ENCODE measurements at regions not wholly inside any gene's neighbourhood (a gene's known extent, or its start where the extent isn't known, plus 50 kb on each side); places are given as distances from the start of the nearest gene placed in this dataset.

DNA sequence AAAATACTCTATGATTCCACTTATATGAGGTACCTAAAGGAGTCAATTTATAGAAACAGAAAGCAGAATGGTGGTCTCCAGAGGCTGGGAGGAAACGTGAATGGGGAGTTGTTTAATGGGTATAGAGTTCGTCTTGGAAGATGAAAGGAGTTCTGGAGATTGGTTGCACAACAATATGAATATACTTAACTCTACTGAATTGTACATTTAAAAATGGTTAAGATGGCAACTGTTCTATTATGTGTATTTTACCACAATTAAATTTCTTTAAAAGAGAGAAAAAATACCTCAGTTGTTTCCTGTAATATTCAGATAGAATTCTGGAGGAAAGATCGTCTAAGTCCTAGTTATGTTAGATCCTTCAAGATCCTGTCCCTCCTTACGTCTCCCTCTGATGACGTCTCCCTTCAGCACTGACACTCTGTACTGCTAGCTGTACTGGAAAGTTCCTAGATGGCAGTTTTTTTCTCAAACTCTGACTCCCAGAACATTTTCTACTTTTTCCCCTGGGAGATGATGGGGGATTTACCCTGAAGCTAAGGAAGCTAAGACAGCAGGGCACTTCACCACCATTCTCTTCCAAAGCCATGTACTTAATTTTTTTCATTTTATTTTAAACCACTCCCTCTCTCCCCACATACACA, 53.2 kb upstream of the CAV2 start:
- TF ChIP-seq ARNTL (CRISPR knock-in tag; IDR thresholded peaks at IDR 0.05; ENCODE audit: borderline replicate concordance, low read depth): no peak
- 0 out of 3 replicates have a peak, but pooled peaks have one; percentile 5 for ATAC-seq

DNA sequence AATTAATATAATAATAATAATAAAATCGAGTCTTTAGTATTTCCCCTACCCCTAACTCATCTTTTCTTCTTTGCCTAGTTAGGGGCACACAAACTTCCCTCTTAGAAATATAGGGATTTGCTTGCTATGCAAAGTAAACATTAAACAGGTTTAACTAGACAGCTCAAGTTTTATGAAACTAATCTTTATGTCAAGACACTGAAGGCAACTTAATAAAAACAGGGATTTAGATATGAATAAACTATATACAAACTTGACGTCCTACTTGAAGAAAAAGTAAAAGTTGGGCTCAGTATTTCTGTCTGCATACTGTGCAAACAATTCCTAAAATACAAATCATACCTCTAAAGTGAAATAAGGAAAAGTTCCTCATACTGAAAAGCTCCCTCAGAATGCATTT, 52.1 kb upstream of the CAV2 start:
- ATAC-seq: no peak
- TF ChIP-seq RARB (CRISPR knock-in tag; IDR thresholded peaks at IDR 0.05) (no peak), ZNF70 (CRISPR knock-in tag; IDR thresholded peaks at IDR 0.05) (no peak), SNAI2 (CRISPR knock-in tag; IDR thresholded peaks at IDR 0.05) (no peak), CSDC2 (CRISPR knock-in tag; IDR thresholded peaks at IDR 0.05) (no peak), CREB5 (CRISPR knock-in tag; IDR thresholded peaks at IDR 0.05; ENCODE audit: low read depth) (no peak), OSR1 (CRISPR knock-in tag; IDR thresholded peaks at IDR 0.05) (no peak), TCF4 (CRISPR knock-in tag; IDR thresholded peaks at IDR 0.05; ENCODE audit: borderline replicate concordance) (no peak), ZFP3 (CRISPR knock-in tag; IDR thresholded peaks at IDR 0.05) (no peak), BACH2 (CRISPR knock-in tag; IDR thresholded peaks at IDR 0.05; ENCODE audit: borderline replicate concordance) (no peak), GLIS3 (CRISPR knock-in tag; IDR thresholded peaks at IDR 0.05) (no peak), ZNF8 (CRISPR knock-in tag; IDR thresholded peaks at IDR 0.05) (no peak), PPARA (CRISPR knock-in tag; IDR thresholded peaks at IDR 0.05; ENCODE audit: borderline replicate concordance) (no peak), ESRRG (CRISPR knock-in tag; IDR thresholded peaks at IDR 0.05) (no peak)
- TF ChIP-seq, protein P1, sequence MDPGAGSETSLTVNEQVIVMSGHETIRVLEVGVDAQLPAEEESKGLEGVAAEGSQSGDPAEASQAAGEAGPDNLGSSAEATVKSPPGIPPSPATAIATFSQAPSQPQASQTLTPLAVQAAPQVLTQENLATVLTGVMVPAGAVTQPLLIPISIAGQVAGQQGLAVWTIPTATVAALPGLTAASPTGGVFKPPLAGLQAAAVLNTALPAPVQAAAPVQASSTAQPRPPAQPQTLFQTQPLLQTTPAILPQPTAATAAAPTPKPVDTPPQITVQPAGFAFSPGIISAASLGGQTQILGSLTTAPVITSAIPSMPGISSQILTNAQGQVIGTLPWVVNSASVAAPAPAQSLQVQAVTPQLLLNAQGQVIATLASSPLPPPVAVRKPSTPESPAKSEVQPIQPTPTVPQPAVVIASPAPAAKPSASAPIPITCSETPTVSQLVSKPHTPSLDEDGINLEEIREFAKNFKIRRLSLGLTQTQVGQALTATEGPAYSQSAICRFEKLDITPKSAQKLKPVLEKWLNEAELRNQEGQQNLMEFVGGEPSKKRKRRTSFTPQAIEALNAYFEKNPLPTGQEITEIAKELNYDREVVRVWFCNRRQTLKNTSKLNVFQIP (CRISPR knock-in tag; IDR thresholded peaks at IDR 0.05; ENCODE audit: borderline replicate concordance, low read depth): no peak
- TF ChIP-seq, protein P2, sequence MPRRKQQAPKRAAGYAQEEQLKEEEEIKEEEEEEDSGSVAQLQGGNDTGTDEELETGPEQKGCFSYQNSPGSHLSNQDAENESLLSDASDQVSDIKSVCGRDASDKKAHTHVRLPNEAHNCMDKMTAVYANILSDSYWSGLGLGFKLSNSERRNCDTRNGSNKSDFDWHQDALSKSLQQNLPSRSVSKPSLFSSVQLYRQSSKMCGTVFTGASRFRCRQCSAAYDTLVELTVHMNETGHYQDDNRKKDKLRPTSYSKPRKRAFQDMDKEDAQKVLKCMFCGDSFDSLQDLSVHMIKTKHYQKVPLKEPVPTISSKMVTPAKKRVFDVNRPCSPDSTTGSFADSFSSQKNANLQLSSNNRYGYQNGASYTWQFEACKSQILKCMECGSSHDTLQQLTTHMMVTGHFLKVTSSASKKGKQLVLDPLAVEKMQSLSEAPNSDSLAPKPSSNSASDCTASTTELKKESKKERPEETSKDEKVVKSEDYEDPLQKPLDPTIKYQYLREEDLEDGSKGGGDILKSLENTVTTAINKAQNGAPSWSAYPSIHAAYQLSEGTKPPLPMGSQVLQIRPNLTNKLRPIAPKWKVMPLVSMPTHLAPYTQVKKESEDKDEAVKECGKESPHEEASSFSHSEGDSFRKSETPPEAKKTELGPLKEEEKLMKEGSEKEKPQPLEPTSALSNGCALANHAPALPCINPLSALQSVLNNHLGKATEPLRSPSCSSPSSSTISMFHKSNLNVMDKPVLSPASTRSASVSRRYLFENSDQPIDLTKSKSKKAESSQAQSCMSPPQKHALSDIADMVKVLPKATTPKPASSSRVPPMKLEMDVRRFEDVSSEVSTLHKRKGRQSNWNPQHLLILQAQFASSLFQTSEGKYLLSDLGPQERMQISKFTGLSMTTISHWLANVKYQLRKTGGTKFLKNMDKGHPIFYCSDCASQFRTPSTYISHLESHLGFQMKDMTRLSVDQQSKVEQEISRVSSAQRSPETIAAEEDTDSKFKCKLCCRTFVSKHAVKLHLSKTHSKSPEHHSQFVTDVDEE (CRISPR knock-in tag; IDR thresholded peaks at IDR 0.05): no peak
- TF ChIP-seq, protein P3, sequence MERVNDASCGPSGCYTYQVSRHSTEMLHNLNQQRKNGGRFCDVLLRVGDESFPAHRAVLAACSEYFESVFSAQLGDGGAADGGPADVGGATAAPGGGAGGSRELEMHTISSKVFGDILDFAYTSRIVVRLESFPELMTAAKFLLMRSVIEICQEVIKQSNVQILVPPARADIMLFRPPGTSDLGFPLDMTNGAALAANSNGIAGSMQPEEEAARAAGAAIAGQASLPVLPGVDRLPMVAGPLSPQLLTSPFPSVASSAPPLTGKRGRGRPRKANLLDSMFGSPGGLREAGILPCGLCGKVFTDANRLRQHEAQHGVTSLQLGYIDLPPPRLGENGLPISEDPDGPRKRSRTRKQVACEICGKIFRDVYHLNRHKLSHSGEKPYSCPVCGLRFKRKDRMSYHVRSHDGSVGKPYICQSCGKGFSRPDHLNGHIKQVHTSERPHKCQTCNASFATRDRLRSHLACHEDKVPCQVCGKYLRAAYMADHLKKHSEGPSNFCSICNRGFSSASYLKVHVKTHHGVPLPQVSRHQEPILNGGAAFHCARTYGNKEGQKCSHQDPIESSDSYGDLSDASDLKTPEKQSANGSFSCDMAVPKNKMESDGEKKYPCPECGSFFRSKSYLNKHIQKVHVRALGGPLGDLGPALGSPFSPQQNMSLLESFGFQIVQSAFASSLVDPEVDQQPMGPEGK (CRISPR knock-in tag; IDR thresholded peaks at IDR 0.05; ENCODE audit: borderline replicate concordance): no peak
- TF ChIP-seq, protein P4, sequence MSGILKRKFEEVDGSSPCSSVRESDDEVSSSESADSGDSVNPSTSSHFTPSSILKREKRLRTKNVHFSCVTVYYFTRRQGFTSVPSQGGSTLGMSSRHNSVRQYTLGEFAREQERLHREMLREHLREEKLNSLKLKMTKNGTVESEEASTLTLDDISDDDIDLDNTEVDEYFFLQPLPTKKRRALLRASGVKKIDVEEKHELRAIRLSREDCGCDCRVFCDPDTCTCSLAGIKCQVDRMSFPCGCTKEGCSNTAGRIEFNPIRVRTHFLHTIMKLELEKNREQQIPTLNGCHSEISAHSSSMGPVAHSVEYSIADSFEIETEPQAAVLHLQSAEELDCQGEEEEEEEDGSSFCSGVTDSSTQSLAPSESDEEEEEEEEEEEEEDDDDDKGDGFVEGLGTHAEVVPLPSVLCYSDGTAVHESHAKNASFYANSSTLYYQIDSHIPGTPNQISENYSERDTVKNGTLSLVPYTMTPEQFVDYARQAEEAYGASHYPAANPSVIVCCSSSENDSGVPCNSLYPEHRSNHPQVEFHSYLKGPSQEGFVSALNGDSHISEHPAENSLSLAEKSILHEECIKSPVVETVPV (CRISPR knock-in tag; IDR thresholded peaks at IDR 0.05): no peak

DNA sequence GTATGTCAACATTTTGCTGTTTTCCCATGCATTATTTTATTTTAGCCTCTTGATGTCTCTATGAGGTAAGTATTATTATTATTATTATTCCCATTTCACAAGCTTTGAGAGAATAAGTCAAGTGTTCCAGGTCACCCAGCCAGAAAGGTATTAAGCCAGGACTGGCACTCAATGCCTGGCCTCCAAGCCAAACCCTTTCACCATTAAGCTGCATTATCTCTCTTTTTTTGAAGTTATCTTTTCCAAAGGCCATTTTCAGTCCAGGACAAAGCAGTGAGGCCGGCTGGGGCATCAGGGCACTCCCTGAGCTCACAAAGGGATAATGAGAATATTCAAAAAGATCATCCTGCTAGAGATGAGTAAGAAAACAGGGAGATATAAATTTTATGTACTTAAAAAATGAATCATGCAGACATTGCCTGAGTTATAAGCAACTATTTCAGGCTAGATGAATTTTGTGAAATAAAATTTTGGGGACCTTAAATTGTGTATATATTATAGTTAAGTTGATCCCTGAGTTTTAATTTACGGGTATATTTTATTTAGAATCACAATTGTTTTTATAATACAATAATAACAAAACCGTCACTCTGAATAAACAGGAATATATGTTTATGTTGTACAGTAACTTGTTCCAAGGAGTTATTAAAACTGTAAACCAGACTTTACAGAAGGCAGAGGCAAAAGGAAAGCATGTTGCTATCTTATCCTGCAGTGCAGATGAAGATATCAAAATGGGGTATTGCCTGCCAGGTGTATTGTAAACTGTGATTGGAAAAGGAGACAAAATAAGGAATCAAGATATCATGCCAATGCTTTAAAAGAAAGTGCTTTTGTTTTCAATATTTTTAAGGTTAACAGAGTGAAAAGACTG, 51.3 kb upstream of the CAV2 start:
- no peak for TF ChIP-seq ISL1 (CRISPR knock-in tag; IDR thresholded peaks at IDR 0.05)
- TF ChIP-seq PPARA (CRISPR knock-in tag; IDR thresholded peaks at IDR 0.05; ENCODE audit: borderline replicate concordance): no peak
- TF ChIP-seq ZFP3 (CRISPR knock-in tag; IDR thresholded peaks at IDR 0.05): no peak
- TF ChIP-seq ZNF8 (CRISPR knock-in tag; IDR thresholded peaks at IDR 0.05): no peak
- no peak for TF ChIP-seq GLIS3 (CRISPR knock-in tag; IDR thresholded peaks at IDR 0.05)
- TF ChIP-seq, protein P4 (CRISPR knock-in tag; IDR thresholded peaks at IDR 0.05): no peak
- ATAC-seq: no peak; the same call in 1 of the 3 replicates

Data from SK-N-SH treated with all-trans-retinoic acid at 6 μM for 48 hours (cell line).